ENCODE measurements at regions not wholly inside any gene's neighbourhood (a gene's known extent, or its start where the extent isn't known, plus 50 kb on each side); places are given as distances from the start of the nearest gene placed in this dataset.

GRCh38 chr11:127338380-127339259 is 338.1 kb upstream of the KIRREL3 start:
- no peak overlapping the region for H3K4me3 Mint-ChIP-seq (ENCODE audit: unreplicated experiment)
- no peak for DNase-seq (ENCODE audit: extremely low spot score, unreplicated experiment)
- peaks cover 3% of the 10 kb centered on the region for H3K9me3 Mint-ChIP-seq (ENCODE audit: unreplicated experiment)
- no peak overlapping the region for H3K27ac Mint-ChIP-seq (ENCODE audit: unreplicated experiment)
- no peaks in the 10 kb centered on the region for H3K4me1 Mint-ChIP-seq (ENCODE audit: unreplicated experiment)
- H3K27me3 Mint-ChIP-seq (ENCODE audit: unreplicated experiment), result no peaks in the 10 kb centered on the region
- H3K36me3 Mint-ChIP-seq (ENCODE audit: unreplicated experiment), result no peaks in the 10 kb centered on the region
- TF ChIP-seq CTCF (IDR thresholded peaks at IDR 0.05), result no peak

- peaks cover 19% of the 10 kb centered on the region for H3K9me3 Mint-ChIP-seq (ENCODE audit: unreplicated experiment)
- no peak for TF ChIP-seq CTCF (IDR thresholded peaks at IDR 0.05)
Observed at GRCh38 chr11:127334466-127334865, 333.9 kb upstream of the KIRREL3 start.

GRCh38 chr11:127332896-127333295 is 332.3 kb upstream of the KIRREL3 start:
- Mint-ChIP-seq H3K27me3 (ENCODE audit: unreplicated experiment) (no peaks in the 10 kb centered on the region), H3K4me3 (ENCODE audit: unreplicated experiment) (no peak overlapping the region), H3K36me3 (ENCODE audit: unreplicated experiment) (no peaks in the 10 kb centered on the region), H3K27ac (ENCODE audit: unreplicated experiment) (no peak overlapping the region), H3K4me1 (ENCODE audit: unreplicated experiment) (no peaks in the 10 kb centered on the region), H3K9me3 (ENCODE audit: unreplicated experiment) (peaks cover 19% of the 10 kb centered on the region)
- TF ChIP-seq CTCF (IDR thresholded peaks at IDR 0.05), result no peak
- no peak for DNase-seq (ENCODE audit: extremely low spot score, unreplicated experiment)

More at GRCh38 chr11:127334466-127334865, 333.9 kb upstream of the KIRREL3 start:
- Mint-ChIP-seq H3K4me3 (ENCODE audit: unreplicated experiment) (no peak overlapping the region), H3K4me1 (ENCODE audit: unreplicated experiment) (no peaks in the 10 kb centered on the region), H3K36me3 (ENCODE audit: unreplicated experiment) (no peaks in the 10 kb centered on the region), H3K27ac (ENCODE audit: unreplicated experiment) (no peak overlapping the region), H3K27me3 (ENCODE audit: unreplicated experiment) (no peaks in the 10 kb centered on the region)
- no peak for DNase-seq (ENCODE audit: extremely low spot score, unreplicated experiment)

GRCh38 chr11:127330044-127330443 is 329.5 kb upstream of the KIRREL3 start:
- Mint-ChIP-seq H3K4me3 (ENCODE audit: unreplicated experiment) (no peak overlapping the region), H3K27ac (ENCODE audit: unreplicated experiment) (no peak overlapping the region), H3K36me3 (ENCODE audit: unreplicated experiment) (no peaks in the 10 kb centered on the region), H3K9me3 (ENCODE audit: unreplicated experiment) (peaks cover 19% of the 10 kb centered on the region), H3K27me3 (ENCODE audit: unreplicated experiment) (no peaks in the 10 kb centered on the region), H3K4me1 (ENCODE audit: unreplicated experiment) (no peaks in the 10 kb centered on the region)
- no peak for DNase-seq (ENCODE audit: extremely low spot score, unreplicated experiment)
- TF ChIP-seq CTCF (IDR thresholded peaks at IDR 0.05), result no peak

GRCh38 chr11:127308291-127308690 is 307.7 kb upstream of the KIRREL3 start:
- H3K4me3 Mint-ChIP-seq (ENCODE audit: unreplicated experiment), result no peak overlapping the region
- no peak for DNase-seq (ENCODE audit: extremely low spot score, unreplicated experiment)
- H3K4me1 Mint-ChIP-seq (ENCODE audit: unreplicated experiment), result no peaks in the 10 kb centered on the region
- H3K36me3 Mint-ChIP-seq (ENCODE audit: unreplicated experiment), result no peaks in the 10 kb centered on the region
- TF ChIP-seq CTCF (IDR thresholded peaks at IDR 0.05), result no peak
- no peak overlapping the region for H3K27ac Mint-ChIP-seq (ENCODE audit: unreplicated experiment)
- H3K9me3 Mint-ChIP-seq (ENCODE audit: unreplicated experiment), result no peaks in the 10 kb centered on the region
- no peaks in the 10 kb centered on the region for H3K27me3 Mint-ChIP-seq (ENCODE audit: unreplicated experiment)

Data from osteocyte (in vitro differentiated cells).